Adrenal gland (tissue), 5 donors: ENCODE measurements at regions not wholly inside any gene's neighbourhood (a gene's known extent, or its start where the extent isn't known, plus 50 kb on each side); places are given as distances from the start of the nearest gene placed in this dataset.

ENCODE experiments used
- CTCF ChIP-seq, 6 experiments: fragments of 450-650 bp in 4 of 6; fragments of 200-600 bp in 2 of 6; sonication (generic) in 1 of 6; IDR thresholded peaks; 1 replicate in 5 of 6; 2 replicates in 1 of 6; pipeline versions ENCODE4 v1.5.1 to v1.8.0; 2016 to 2021; ENCODE audit warnings: antibody characterized with exemption in 6 of 6, mild to moderate bottlenecking in 2 of 6, moderate library complexity in 1 of 6
- POLR2A ChIP-seq, 2 donors: fragments of 450-650 bp; IDR thresholded peaks; one replicate each; pipeline ENCODE4 v1.6.1; 2017; ENCODE audit warnings: antibody characterized with exemption in 2 of 2, mild to moderate bottlenecking in 2 of 2, moderate library complexity in 1 of 2
- donor health status: DM: no; HTN: no; CAD: no.

GRCh38 chr13:78413887-78414553 lies 189.3 kb downstream of the POU4F1 start:
- no peak for TF ChIP-seq POLR2A (IDR thresholded peaks at IDR 0.05)
- no peak for TF ChIP-seq CTCF (IDR thresholded peaks at IDR 0.05)
